HK-2 (cell line): ENCODE measurements at regions not wholly inside any gene's neighbourhood (a gene's known extent, or its start where the extent isn't known, plus 50 kb on each side); places are given as distances from the start of the nearest gene placed in this dataset.
"Not testable (repeated sequence)": the region's sequence is repeated elsewhere in the genome, so short reads cannot be mapped to it uniquely, and the experiment has no call there.

Experiments
- DNase-seq: peaks from one replicate; pipeline ENCODE4 v3.0.0-alpha.2; 2018; ENCODE audit not compliant: unreplicated experiment

GRCh38 chr4:32826169-32826568, 2106.0 kb downstream of the PCDH7 start:
- DNase-seq: no peak

- no peak for DNase-seq
These were observed 2110.0 kb downstream of the PCDH7 start for GRCh38 chr4:32830160-32830559.

GRCh38 chr4:32831104-32831503, 2110.9 kb downstream of the PCDH7 start:
- no peak for DNase-seq

GRCh38 chr4:32840461-32841189, 2120.5 kb downstream of the PCDH7 start:
- DNase-seq: no peak

- no peak for DNase-seq
These were observed 2121.0 kb downstream of the PCDH7 start for GRCh38 chr4:32841217-32841616.

GRCh38 chr4:32847461-32847860, 2127.3 kb downstream of the PCDH7 start:
- no peak for DNase-seq

GRCh38 chr4:32855622-32856021, 2135.5 kb downstream of the PCDH7 start:
- no peak for DNase-seq

GRCh38 chr4:32858361-32858760, 2138.2 kb downstream of the PCDH7 start:
- no peak for DNase-seq

GRCh38 chr4:32858971-32859370, 2138.8 kb downstream of the PCDH7 start:
- DNase-seq: peak; percentile 15

GRCh38 chr4:32864713-32865351, 2144.7 kb downstream of the PCDH7 start:
- no peak for DNase-seq

- no peak for DNase-seq
These were observed 2156.4 kb downstream of the PCDH7 start for GRCh38 chr4:32876546-32876945.

GRCh38 chr4:32879913-32880312, 2159.7 kb downstream of the PCDH7 start:
- no peak for DNase-seq

GRCh38 chr4:32884198-32884597, 2164.0 kb downstream of the PCDH7 start:
- DNase-seq: no peak

GRCh38 chr4:32890398-32890797, 2170.2 kb downstream of the PCDH7 start:
- no peak for DNase-seq

GRCh38 chr4:32909053-32909452, 2188.9 kb downstream of the PCDH7 start:
- no peak for DNase-seq

GRCh38 chr4:32909736-32910135, 2189.6 kb downstream of the PCDH7 start:
- no peak for DNase-seq

- DNase-seq: no peak
These were observed 2197.4 kb downstream of the PCDH7 start for GRCh38 chr4:32917586-32917985.

- DNase-seq: no peak
These were observed 2209.9 kb downstream of the PCDH7 start for GRCh38 chr4:32929796-32930699.

- no peak for DNase-seq
These were observed 2210.5 kb downstream of the PCDH7 start for GRCh38 chr4:32930700-32931099.

- no peak for DNase-seq
These were observed 2211.3 kb downstream of the PCDH7 start for GRCh38 chr4:32931475-32931874.

GRCh38 chr4:32932156-32932555, 2212.0 kb downstream of the PCDH7 start:
- DNase-seq: no peak

- not testable (repeated sequence) for DNase-seq
These were observed 2219.1 kb downstream of the PCDH7 start for GRCh38 chr4:32939222-32939621.

GRCh38 chr4:32950866-32951265, 2230.7 kb downstream of the PCDH7 start:
- DNase-seq: no peak
